HG03378 (cell line): ENCODE measurements at regions not wholly inside any gene's neighbourhood (a gene's known extent, or its start where the extent isn't known, plus 50 kb on each side); places are given as distances from the start of the nearest gene placed in this dataset.

ENCODE experiments used
- ATAC-seq: cut with Tn5 transposase; IDR thresholded peaks from one replicate; pipeline ENCODE4 v1.9.1; 2021; ENCODE audit warnings: mild to moderate bottlenecking, moderate library complexity; ENCODE audit not compliant: unreplicated experiment

GRCh38 chr14:28057359-28058296, 709.0 kb upstream of the FOXG1 start:
- no peak for ATAC-seq

GRCh38 chr14:28059254-28059653, 707.3 kb upstream of the FOXG1 start:
- ATAC-seq: no peak

GRCh38 chr14:28061006-28061405, 705.6 kb upstream of the FOXG1 start:
- ATAC-seq: no peak

GRCh38 chr14:28077021-28077420, 689.6 kb upstream of the FOXG1 start:
- ATAC-seq: no peak

- ATAC-seq: no peak
Measured at GRCh38 chr14:28083389-28083788, 683.2 kb upstream of the FOXG1 start.

- ATAC-seq: no peak
Measured at GRCh38 chr14:28088125-28088524, 678.5 kb upstream of the FOXG1 start.

- no peak for ATAC-seq
Measured at GRCh38 chr14:28097585-28097984, 669.0 kb upstream of the FOXG1 start.

GRCh38 chr14:28098856-28099255, 667.7 kb upstream of the FOXG1 start:
- ATAC-seq: no peak

GRCh38 chr14:28102001-28102400, 664.6 kb upstream of the FOXG1 start:
- no peak for ATAC-seq

- no peak for ATAC-seq
Measured at GRCh38 chr14:28102814-28103213, 663.8 kb upstream of the FOXG1 start.

GRCh38 chr14:28113311-28113710, 653.3 kb upstream of the FOXG1 start:
- no peak for ATAC-seq

GRCh38 chr14:28116716-28117115, 649.9 kb upstream of the FOXG1 start:
- ATAC-seq: no peak

- ATAC-seq: no peak
Measured at GRCh38 chr14:28119849-28120248, 646.7 kb upstream of the FOXG1 start.

GRCh38 chr14:28120391-28120790, 646.2 kb upstream of the FOXG1 start:
- no peak for ATAC-seq

- ATAC-seq: no peak
Measured at GRCh38 chr14:28121512-28122297, 644.9 kb upstream of the FOXG1 start.

GRCh38 chr14:28130610-28131284, 635.8 kb upstream of the FOXG1 start:
- no peak for ATAC-seq

GRCh38 chr14:28138341-28138740, 628.2 kb upstream of the FOXG1 start:
- ATAC-seq: no peak

- ATAC-seq: no peak
Measured at GRCh38 chr14:28141662-28142061, 624.9 kb upstream of the FOXG1 start.

GRCh38 chr14:28142400-28143015, 624.1 kb upstream of the FOXG1 start:
- ATAC-seq: no peak

- ATAC-seq: no peak
Measured at GRCh38 chr14:28143316-28143715, 623.3 kb upstream of the FOXG1 start.

GRCh38 chr14:28151926-28152325, 614.7 kb upstream of the FOXG1 start:
- ATAC-seq: no peak
